ENCODE measurements at regions not wholly inside any gene's neighbourhood (a gene's known extent, or its start where the extent isn't known, plus 50 kb on each side); places are given as distances from the start of the nearest gene placed in this dataset.

DNA sequence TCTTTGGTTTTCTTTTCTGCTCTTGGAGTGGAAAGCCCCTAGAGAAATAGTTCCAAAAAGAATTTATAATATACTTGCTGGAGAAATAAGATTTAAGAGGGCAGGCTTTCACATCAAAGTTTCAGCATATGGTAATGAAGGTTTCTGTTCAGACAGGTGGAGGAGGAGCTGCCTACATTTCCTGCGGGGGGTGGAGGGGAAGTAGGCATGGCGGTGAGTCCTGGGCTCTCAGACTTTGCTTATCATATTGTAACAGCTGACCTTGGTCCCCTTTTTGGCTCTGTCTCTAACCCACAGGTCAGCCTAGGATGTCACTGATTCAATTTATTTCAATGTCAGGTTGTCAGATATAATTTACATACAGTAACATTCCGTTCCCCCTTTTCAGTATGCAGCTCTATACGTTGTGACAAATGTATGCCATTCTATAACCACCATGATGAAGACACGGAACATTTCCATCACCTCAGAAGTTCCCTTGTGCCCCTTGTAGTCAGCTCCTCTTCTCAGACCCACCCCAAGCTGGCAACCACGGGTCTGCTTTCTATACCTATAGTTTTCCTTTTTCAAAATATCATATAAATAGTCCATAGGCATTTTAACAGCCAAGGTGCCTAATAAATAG, 77.6 kb upstream of the GGTLC1 start:
- no peak for DNase-seq (ENCODE audit: low read depth in 1 of 2, low spot score in 1 of 2)

DNA sequence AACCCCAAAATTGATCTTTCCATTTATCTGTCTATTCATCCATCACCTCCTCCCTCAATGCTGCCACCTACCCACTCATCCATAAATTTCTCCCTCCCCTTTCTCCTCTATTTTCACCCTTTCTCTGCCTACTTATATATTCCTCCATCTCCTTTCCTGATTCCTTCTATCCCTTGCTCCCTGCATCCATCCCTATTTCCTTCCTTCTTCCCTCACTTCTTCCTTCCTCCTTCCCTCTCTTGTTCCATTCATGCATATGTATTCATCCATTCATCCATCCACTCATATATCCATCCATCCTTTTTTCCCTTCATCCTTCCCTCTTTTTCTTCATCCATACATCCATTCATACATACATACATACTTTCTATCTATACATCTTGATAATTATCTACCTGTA, 76.3 kb upstream of the GGTLC1 start:
- no peak for DNase-seq (ENCODE audit: low read depth in 1 of 2, low spot score in 1 of 2)

DNA sequence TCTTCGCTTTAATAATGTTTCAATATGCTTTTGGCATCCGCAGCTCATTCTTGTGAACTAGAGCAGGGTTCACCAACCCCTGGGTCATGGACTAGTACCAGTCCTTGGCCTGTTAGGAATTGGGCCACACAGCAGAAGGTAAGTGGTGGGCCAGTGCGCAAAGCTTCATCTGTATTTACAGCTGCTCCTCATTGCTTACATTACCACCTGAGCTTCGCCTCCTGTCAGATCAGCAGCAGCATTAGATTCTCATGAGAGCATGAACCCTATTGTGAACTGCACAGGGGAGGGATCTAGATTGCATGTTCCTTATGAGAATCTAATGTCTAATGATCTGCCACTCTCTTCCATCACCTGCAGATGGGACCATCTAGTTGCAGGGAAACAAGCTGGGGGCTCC, 75.5 kb upstream of the GGTLC1 start:
- no peak for DNase-seq (ENCODE audit: low read depth in 1 of 2, low spot score in 1 of 2)

DNA sequence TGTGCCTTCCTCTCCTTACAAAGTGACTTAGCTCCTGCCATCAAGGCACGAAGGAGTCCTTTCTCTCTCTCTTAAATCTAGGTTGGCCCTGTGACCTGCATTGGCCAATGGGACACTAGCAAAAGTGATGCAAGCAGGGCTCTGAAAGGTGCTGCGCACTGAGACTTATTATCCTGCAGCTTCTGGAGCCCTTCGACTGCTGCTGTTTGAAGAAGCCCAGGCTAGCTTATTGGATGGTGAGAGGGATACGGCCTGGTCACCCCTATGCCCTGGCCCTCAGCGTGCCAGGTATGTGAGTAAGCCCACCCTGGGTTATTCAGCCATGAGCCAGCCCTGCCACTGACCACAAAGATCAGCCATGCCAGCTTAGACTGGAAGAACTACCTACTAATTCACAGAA, 74.5 kb upstream of the GGTLC1 start:
- no peak for DNase-seq (ENCODE audit: low read depth in 1 of 2, low spot score in 1 of 2)

DNA sequence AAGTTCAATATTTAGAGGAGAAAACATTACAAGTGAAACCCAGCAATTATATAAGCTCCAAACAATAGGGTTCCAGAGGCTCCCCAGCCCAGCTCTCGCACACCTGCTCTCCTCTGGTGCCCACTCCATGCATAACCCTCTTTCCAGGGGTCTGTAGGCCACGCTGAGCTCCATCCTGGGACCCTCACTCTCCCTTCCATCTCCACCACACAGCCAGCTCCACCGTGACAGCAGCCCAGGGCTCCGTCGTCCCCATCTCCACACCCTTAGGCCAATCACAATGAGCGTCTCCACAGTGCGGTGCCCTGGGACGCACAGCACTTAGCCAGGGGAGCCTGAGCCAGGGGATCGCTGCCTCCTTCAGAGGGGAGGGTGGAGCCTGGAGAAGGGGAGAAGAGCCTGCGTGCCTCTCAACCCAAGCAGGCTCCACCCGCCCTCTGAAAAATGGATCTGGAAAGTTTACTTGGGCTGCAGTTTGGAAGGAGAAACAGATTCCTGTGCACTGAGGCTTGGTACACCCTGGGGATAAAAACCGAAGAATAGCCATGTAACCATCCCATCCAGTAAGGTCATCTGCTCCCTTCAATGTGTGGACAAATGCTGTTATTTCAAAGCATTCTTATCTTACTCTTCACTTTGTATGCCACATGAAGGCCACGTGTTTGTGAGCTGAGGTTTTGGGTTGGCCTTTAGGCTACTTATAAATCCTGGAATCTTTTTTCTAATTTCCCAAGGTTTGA, 72.4 kb upstream of the GGTLC1 start:
- DNase-seq (ENCODE audit: low read depth in 1 of 2, low spot score in 1 of 2) = no peak

DNA sequence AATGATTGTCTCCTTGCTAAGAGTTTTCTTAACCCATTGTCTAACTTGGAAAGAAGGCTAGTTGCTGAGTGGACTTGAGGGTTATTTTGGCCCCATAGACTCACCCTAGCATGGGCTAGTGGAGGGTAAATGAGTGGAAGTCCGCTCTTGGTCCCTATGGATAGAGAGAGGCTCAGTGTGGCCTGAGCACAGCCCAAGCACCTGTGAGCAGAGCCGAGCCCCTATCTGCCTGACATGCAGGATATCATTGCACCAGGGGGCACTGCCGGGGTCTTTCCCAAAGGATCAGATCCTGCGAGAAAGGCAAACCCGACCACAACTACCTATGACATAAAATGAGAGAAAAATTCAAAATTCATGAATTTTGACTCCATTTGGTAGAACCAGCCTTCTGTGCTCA, 70.6 kb upstream of the GGTLC1 start:
- no peak for DNase-seq (ENCODE audit: low read depth in 1 of 2, low spot score in 1 of 2)

DNA sequence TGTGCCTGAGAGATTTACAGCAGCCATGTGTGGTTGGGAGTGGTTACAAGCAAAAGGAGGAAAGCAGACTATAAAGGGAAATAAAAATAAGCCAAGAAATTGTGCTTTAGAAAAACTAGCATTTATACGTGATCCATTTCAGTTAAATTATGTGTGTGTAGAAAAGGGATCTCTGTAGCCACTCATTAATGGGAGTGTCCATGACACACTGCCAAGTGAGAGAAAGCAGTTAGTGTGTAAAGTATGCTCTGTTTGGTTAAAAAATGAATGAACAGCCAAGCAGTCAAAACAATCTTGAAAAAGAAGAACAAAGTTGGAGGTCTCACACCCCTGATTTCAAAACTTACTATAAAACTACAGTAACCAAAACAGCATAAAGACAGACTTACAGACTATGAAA, 67.9 kb upstream of the GGTLC1 start:
- DNase-seq (ENCODE audit: low read depth in 1 of 2, low spot score in 1 of 2) = no peak

DNA sequence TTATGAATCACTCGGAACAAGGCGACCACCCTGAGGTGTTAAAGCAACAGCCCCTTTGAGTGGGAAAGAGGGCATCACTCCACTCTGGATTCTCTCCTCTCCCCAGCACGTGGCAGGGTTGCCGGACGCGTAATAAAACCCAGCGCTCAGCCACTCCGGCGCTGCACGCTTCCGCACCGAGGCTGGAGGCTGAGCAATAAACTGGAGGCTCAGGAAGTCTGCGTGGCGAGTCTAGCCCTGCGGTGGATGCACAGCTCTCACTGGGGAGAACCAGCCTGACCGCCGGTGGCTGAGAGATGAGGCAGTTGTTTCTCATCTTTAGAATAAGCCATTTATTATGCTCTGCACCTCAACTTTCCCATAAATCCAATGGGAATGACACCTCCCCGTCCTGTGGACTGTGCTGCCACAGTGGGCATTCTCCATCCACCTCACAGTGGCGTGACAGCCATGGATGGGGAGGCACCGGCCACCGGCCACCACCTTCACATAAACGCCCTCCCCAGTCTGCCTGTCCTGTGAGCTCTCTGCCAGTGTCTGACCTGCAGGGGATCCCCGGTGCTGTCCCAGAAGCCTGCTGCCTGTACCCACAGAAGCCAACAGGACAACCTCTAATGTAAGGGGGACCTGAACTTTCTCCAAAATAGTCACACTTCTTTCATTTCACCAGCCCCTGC, 64.2 kb upstream of the GGTLC1 start:
- no peak for DNase-seq (ENCODE audit: low read depth in 1 of 2, low spot score in 1 of 2)

DNA sequence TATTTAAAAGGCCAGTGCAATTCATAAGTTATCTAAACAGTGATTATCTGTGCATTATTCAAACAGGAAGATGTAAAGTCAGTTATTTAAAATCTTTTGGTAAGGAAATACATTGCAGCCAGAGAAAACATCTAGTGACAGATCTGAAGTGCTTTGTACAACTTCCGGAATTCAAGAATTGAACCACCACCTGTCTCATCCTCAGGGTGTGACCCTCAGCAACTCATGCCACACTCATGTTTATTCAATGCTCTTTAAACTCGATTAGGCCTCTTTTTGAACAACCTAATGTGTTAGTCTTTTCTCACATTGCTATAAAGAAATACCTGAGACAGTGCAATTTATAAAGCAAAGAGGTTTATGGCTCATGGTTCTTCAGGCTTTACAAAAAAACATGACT, 62.6 kb upstream of the GGTLC1 start:
- no peak for DNase-seq (ENCODE audit: low read depth in 1 of 2, low spot score in 1 of 2)

DNA sequence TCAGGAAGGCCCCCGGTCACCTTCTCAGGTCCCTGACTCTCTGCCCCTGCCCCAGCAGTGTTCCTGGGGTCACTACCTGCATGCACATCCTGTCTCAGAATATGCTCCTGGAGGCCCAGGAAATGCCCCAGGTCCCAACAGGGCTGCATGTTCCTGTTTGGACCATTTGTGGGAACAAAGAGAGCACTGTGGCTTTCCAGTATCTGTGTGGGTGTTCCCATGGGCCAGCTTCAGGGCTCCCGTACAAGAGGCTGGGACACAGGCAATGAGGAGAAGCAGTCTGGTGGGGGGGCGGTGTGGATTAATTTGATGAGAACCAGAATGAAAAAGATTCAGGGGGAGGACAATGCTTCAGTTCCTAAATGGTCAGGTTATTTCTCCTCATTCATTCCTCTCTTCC, 61.5 kb upstream of the GGTLC1 start:
- no peak for DNase-seq (ENCODE audit: low read depth in 1 of 2, low spot score in 1 of 2)

DNA sequence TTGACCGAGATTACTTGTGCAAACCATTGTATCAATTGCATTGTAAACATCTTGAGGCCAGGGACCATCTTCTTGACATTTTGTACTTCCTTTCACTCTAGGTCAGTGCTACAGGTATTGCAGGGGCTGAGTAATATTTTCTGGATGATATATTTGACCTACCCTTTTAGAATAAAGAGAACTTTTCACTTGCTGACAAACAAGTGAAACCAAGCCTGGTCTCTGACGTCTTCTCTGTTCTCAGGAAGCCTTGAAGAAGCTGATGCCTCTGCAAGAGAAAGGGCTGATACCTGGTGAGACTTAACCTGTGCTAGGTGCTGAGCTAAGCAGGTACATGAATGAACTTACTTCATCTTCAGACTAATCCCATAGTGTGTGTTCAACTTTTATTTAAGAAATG, 60.5 kb upstream of the GGTLC1 start:
- no peak for DNase-seq (ENCODE audit: low read depth in 1 of 2, low spot score in 1 of 2)

DNA sequence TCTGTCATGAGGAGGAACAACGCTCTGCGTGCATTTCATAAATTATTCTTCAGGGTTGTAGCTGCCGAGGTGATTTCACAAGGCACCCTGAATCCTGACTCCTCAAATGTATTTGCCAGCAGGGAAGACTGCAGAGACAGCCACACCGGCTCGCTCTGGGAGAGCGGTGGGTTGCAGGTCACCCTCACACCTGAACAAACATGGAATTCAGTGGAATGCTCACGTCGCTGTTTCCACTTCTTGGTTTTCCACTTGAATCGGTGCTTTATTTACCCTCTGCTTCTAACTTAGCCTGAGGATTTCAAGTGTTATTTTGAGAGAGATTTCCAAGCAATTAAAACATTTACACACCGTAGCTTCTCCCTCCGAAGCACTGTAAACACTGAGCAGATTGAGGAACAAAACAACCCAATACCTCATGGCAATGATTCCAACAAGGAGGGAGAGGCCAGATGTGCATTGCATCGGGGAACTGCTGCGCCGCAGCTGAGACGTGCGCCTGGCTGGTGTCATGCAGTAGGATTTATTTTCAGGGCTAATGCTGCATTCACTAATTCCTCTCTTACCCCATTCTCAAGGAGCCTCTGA, 59.5 kb upstream of the GGTLC1 start:
- DNase-seq (ENCODE audit: low read depth in 1 of 2, low spot score in 1 of 2) = no peak

DNA sequence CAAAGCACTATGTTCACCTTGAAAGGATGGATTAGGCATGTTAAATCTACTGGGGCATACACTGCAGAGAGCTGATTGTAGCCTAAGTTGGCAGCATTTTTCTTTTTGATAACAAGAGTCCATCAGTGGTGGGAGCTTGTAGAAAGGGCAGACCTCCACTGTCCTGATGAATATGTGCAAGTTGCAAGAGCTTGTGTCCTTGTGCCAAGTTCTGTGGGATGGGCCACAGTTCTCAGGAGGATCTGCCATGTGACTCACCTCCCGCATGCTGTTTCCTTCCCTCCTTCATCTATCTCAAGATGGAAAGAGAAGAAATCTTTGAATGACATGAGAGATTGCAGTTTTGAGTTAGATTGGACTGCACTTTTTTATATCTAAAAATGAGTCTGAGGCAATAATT, 58.3 kb upstream of the GGTLC1 start:
- no peak for DNase-seq (ENCODE audit: low read depth in 1 of 2, low spot score in 1 of 2)

DNA sequence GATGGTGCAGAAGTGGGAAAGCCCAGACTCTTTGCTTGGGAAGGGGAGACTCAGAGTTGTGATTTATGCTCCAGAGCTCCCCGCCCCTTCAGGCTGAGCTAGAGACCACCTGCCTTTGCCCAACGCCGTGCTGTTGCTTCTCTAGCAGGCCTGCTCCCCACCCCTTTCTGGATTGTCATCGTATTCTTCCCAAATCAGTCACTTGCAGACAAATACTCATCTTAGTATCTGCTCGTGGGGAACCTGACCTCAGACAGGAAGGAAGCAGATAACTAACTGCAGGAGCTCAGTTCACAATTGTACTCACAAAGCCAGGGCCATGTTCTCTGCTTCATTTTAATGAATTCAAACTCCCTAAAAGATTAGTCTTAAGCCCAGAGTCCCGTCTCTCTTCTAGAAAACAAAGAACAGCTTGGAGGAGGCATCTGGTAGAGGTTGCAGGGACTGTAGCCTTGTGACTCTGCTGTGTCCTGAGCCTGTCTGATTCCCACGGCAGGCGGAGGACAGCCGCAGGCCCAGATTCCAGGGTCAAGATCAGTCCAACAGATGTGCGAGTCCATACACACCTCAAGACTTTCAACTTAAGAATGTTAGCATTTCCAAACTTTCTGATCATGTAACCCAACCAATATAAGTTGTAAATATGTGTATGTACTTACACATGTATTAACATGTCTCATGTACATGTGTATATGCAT, 57.2 kb upstream of the GGTLC1 start:
- no peak for DNase-seq (ENCODE audit: low read depth in 1 of 2, low spot score in 1 of 2)

DNA sequence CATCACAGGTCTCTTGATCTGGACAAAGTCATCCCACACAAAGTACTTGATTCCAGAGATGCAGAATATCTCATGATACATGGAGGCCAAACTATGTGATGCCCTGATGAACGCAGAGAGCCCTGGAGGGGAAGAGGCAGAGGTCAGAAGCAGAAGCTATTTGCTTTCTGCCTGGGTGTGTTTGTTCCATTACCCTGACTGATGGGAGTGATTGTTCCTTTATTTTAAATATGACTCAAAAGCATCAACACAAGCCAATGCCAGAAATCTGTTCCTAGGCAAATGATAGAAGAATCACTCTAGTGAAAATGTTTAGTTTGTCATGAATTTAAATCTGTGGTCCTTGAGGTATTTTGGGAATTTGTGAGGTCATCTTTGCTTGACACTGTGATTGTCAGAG, 54.7 kb upstream of the GGTLC1 start:
- no peak for DNase-seq (ENCODE audit: low read depth in 1 of 2, low spot score in 1 of 2)

DNA sequence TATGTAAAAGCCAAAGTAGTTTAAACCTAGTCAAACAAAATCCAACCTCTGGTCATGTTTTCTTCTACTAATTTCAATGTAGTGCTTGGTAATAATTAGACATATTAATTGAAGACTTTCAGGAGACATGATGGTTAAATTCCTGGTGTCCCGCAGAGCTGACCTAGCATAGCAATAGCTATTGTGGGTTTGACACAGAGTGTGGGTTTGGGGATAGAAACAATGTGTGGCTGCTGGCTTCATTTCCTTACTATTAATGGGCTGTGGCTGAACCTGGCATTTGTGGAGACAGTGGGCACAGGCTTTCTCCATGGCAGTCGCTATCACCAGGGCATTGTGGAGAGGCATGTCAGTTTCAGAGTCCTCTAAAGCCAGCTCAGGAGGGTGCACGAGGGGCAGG, 54.1 kb upstream of the GGTLC1 start:
- no peak for DNase-seq (ENCODE audit: low read depth in 1 of 2, low spot score in 1 of 2)

DNA sequence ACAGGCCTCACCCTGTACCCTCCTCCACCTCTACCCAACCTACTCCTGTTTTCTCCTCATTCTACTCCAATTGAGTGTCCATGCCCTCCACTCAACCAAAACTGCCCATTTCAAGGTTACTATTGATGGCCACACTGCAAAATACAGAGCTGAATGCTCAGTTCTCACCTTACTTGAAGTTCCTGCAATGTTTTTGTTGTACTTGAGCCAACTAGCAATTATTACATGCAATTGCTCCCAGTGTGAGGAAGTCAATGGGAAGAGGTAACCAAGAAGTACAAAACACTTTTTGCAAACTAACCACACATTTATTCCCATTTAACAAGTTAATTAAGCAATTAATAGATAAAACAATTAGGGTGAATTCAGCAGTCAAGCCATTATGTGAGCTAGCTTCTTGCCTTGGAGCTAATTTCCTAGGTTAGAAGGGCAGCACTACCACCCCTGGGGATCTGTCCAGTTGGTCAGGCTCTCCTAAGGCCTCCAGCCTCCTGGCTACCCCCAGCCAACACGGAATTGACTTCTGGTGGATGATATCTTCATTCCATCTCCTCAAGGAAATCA, 52.4 kb upstream of the GGTLC1 start:
- DNase-seq (ENCODE audit: low read depth in 1 of 2, low spot score in 1 of 2) = no peak

DNA sequence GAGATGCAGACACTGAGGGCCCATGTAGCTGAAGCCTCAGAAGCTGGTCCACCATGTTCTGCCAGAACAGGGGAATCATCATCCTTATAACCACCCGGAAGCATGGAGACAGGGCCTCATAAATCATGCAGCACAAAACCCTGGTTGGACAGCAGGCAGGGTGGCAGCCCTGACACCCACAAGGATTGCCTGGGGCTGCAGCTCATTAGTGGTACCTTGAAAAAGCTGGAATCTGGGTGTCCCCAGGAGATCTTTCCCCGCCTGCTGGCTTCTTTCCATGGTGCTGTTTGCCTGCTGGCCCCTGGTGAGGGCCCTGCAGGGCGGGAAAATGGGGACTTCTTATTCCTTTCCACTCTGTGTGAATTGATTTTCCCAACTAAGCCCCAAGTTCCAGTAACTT, 50.6 kb upstream of the GGTLC1 start:
- DNase-seq (ENCODE audit: low read depth in 1 of 2, low spot score in 1 of 2) = no peak
